ENCODE measurements at regions not wholly inside any gene's neighbourhood (a gene's known extent, or its start where the extent isn't known, plus 50 kb on each side); places are given as distances from the start of the nearest gene placed in this dataset.

- ATAC-seq (ENCODE audit: low read depth), result no peak
These were observed 448.4 kb upstream of the MANEA start for GRCh38 chr6:95128947-95129346.

DNA sequence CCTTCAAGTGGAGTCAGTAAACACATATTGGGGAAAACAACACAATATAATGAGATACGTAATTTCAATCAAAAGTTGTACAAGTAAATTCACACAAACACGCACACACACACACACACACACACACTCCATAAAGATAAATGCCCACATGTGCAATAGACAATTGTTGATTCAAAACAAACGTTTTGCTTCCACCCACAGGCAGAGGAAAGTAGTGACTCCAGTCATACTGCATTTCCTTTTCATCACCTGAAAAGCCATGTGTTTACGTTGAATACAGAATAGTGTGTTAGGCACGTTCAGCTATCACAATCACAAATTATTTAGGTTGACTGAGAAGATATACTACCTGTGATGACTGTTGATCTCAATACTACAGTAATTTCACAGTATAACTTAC lies 443.8 kb upstream of the MANEA start:
- TF ChIP-seq, protein P1, sequence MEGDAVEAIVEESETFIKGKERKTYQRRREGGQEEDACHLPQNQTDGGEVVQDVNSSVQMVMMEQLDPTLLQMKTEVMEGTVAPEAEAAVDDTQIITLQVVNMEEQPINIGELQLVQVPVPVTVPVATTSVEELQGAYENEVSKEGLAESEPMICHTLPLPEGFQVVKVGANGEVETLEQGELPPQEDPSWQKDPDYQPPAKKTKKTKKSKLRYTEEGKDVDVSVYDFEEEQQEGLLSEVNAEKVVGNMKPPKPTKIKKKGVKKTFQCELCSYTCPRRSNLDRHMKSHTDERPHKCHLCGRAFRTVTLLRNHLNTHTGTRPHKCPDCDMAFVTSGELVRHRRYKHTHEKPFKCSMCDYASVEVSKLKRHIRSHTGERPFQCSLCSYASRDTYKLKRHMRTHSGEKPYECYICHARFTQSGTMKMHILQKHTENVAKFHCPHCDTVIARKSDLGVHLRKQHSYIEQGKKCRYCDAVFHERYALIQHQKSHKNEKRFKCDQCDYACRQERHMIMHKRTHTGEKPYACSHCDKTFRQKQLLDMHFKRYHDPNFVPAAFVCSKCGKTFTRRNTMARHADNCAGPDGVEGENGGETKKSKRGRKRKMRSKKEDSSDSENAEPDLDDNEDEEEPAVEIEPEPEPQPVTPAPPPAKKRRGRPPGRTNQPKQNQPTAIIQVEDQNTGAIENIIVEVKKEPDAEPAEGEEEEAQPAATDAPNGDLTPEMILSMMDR (IDR thresholded peaks at IDR 0.05; ENCODE audit: poor library complexity, severe bottlenecking), result peak; percentile 79
- H3K27ac ChIP-seq (ENCODE audit: poor library complexity, severe bottlenecking), result no peak overlapping the region
- H3K9me3 ChIP-seq (ENCODE audit: severe bottlenecking), result no peaks in the 10 kb centered on the region
- no peaks in the 10 kb centered on the region for H3K27me3 ChIP-seq (ENCODE audit: insufficient read depth, poor library complexity, severe bottlenecking)
- ATAC-seq (ENCODE audit: low read depth), result peak; percentile 74
- no peak for DNase-seq (ENCODE audit: low spot score)
- no peaks in the 10 kb centered on the region for H3K4me1 ChIP-seq (ENCODE audit: insufficient read depth, poor library complexity, severe bottlenecking)
- H3K36me3 ChIP-seq (ENCODE audit: low read depth), result no peaks in the 10 kb centered on the region
- no peak overlapping the region for H3K4me3 ChIP-seq (ENCODE audit: severe bottlenecking)

More at GRCh38 chr6:95128947-95129346, 448.4 kb upstream of the MANEA start:
- Histone ChIP-seq H3K27me3 (ENCODE audit: insufficient read depth, poor library complexity, severe bottlenecking) (no peaks in the 10 kb centered on the region), H3K4me1 (ENCODE audit: insufficient read depth, poor library complexity, severe bottlenecking) (no peaks in the 10 kb centered on the region), H3K9me3 (ENCODE audit: severe bottlenecking) (no peaks in the 10 kb centered on the region), H3K36me3 (ENCODE audit: low read depth) (no peaks in the 10 kb centered on the region), H3K27ac (ENCODE audit: poor library complexity, severe bottlenecking) (no peak overlapping the region), H3K4me3 (ENCODE audit: severe bottlenecking) (no peak overlapping the region)
- TF ChIP-seq, protein P1 (IDR thresholded peaks at IDR 0.05; ENCODE audit: poor library complexity, severe bottlenecking), result no peak
- DNase-seq (ENCODE audit: low spot score), result no peak

- TF ChIP-seq, protein P1 (IDR thresholded peaks at IDR 0.05; ENCODE audit: poor library complexity, severe bottlenecking), result no peak
- H3K27ac ChIP-seq (ENCODE audit: poor library complexity, severe bottlenecking), result no peak overlapping the region
- no peaks in the 10 kb centered on the region for H3K9me3 ChIP-seq (ENCODE audit: severe bottlenecking)
- H3K27me3 ChIP-seq (ENCODE audit: insufficient read depth, poor library complexity, severe bottlenecking), result no peaks in the 10 kb centered on the region
- ATAC-seq (ENCODE audit: low read depth) (no peak), DNase-seq (ENCODE audit: low spot score) (no peak)
- no peaks in the 10 kb centered on the region for H3K4me1 ChIP-seq (ENCODE audit: insufficient read depth, poor library complexity, severe bottlenecking)
- no peak overlapping the region for H3K4me3 ChIP-seq (ENCODE audit: severe bottlenecking)
- no peaks in the 10 kb centered on the region for H3K36me3 ChIP-seq (ENCODE audit: low read depth)
These were observed 442.2 kb upstream of the MANEA start for GRCh38 chr6:95135182-95135581.

DNA sequence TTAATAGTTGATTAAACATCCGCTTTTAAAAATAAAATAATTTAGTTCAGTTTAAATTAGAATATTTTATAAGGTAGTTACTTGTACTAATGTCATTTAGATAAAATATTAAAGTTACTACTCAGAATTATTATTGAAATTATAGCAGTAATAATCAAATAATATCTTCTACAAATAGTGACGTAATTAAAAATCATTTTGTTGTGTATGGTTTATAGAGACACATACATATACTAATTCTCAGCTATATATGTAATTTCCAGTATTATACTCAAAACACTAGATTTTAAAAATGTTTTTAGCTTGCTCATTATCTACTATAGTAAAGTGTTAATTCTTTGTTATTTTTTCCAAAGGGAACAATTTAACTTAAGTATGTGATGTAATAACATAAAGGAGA lies 435.2 kb upstream of the MANEA start:
- no peak for DNase-seq (ENCODE audit: low spot score)
- Histone ChIP-seq H3K27ac (ENCODE audit: poor library complexity, severe bottlenecking) (no peak overlapping the region), H3K4me1 (ENCODE audit: insufficient read depth, poor library complexity, severe bottlenecking) (no peaks in the 10 kb centered on the region), H3K27me3 (ENCODE audit: insufficient read depth, poor library complexity, severe bottlenecking) (no peaks in the 10 kb centered on the region), H3K9me3 (ENCODE audit: severe bottlenecking) (no peaks in the 10 kb centered on the region), H3K4me3 (ENCODE audit: severe bottlenecking) (no peak overlapping the region), H3K36me3 (ENCODE audit: low read depth) (no peaks in the 10 kb centered on the region)
- TF ChIP-seq, protein P1 (IDR thresholded peaks at IDR 0.05; ENCODE audit: poor library complexity, severe bottlenecking), result no peak
- ATAC-seq (ENCODE audit: low read depth), result no peak

DNA sequence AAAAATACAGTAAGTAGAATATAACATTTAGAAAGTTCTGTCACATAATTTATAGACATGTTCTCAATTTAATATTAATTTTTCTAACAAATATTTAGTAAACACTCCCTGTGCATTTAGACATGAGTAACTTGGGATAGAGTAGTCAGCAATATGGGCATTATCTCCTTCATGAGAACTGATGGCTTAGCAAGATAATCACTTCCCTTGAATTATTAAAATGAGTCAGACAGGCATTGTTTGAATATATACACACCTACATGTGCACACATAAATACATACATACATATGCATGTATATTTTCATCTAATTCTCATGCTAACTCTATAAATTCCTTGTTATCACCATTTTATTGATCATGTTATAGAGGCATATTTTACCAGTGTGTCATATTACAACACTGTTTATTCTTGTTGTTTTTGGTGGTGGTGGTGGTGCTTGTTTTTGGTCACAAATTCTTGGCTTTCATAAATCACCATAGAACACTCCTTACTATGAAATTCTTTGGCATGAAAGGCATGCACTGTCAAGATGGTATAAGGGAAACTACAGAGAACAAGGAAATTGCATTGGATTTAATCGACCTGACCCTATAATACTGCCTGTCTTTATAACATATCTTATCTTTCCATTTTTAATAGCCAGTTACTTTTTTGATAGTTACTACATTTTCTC lies 434.5 kb upstream of the MANEA start:
- H3K27ac ChIP-seq (ENCODE audit: poor library complexity, severe bottlenecking), result no peak overlapping the region
- peak; percentile 12; the same call in 1 of the 3 replicates for ATAC-seq (ENCODE audit: low read depth)
- no peak for DNase-seq (ENCODE audit: low spot score)
- no peaks in the 10 kb centered on the region for H3K36me3 ChIP-seq (ENCODE audit: low read depth)
- H3K27me3 ChIP-seq (ENCODE audit: insufficient read depth, poor library complexity, severe bottlenecking), result no peaks in the 10 kb centered on the region
- no peaks in the 10 kb centered on the region for H3K4me1 ChIP-seq (ENCODE audit: insufficient read depth, poor library complexity, severe bottlenecking)
- H3K9me3 ChIP-seq (ENCODE audit: severe bottlenecking), result no peaks in the 10 kb centered on the region
- TF ChIP-seq, protein P1 (IDR thresholded peaks at IDR 0.05; ENCODE audit: poor library complexity, severe bottlenecking), result no peak
- no peak overlapping the region for H3K4me3 ChIP-seq (ENCODE audit: severe bottlenecking)

Data from RWPE2 (cell line).